ENCODE measurements at regions not wholly inside any gene's neighbourhood (a gene's known extent, or its start where the extent isn't known, plus 50 kb on each side); places are given as distances from the start of the nearest gene placed in this dataset.
"Not testable (repeated sequence)": the region's sequence is repeated elsewhere in the genome, so short reads cannot be mapped to it uniquely, and the experiment has no call there.

DNA sequence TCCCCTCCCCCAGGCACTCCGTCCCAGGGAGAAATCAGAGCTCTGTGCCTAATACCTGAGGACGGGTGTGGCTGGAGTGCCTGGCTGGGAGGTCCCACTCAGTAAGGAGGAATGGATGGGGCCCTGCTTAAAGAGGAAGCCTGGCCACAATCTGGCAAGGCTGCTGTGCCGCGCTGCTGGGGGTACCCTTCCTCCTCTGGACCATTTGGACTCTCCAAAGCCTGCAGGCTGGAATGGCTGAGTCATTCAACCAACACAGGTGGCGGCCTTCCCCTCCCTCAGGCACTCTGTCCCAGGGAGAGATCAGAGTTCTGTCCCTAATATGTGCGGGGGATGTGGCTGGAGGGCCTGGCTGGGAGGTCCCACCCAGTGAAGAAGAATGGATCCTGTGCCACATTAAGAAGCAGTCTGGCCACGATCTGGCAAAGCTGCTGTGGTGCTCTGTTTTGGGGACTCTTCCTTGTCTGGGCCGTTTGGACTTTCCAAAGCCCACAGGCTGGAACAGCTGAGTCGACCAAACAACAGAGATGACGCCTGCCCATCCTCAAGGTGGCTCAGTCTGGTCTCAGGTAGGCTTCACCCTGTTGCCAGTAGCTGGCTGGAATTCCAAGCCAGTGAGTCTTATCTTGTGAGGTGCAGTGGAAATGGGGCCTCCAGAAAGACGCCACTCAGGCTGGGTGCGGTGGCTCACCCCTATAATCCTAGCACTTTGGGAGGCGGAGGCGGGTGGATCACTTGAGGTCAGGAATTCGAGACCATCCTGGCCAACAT is 127.3 kb upstream of the HUWE1 start:
- TF ChIP-seq CTCF (IDR thresholded peaks at IDR 0.05; ENCODE audit: extremely low read depth, missing control alignments) = no peak

GRCh38 chrX:53798281-53798680 is 111.8 kb upstream of the HUWE1 start:
- no peak for DNase-seq (ENCODE audit: low spot score)
- TF ChIP-seq CTCF (IDR thresholded peaks at IDR 0.05; ENCODE audit: extremely low read depth, missing control alignments) = no peak

More for the DNA sequence above, 127.3 kb upstream of the HUWE1 start:
- no peak for DNase-seq (ENCODE audit: low spot score)

GRCh38 chrX:53795576-53795975 is 109.1 kb upstream of the HUWE1 start:
- no peak for TF ChIP-seq CTCF (IDR thresholded peaks at IDR 0.05; ENCODE audit: extremely low read depth, missing control alignments)
- DNase-seq (ENCODE audit: low spot score) = no peak

GRCh38 chrX:53794181-53794580 is 107.7 kb upstream of the HUWE1 start:
- DNase-seq (ENCODE audit: low spot score) = no peak
- TF ChIP-seq CTCF (IDR thresholded peaks at IDR 0.05; ENCODE audit: extremely low read depth, missing control alignments) = no peak

DNA sequence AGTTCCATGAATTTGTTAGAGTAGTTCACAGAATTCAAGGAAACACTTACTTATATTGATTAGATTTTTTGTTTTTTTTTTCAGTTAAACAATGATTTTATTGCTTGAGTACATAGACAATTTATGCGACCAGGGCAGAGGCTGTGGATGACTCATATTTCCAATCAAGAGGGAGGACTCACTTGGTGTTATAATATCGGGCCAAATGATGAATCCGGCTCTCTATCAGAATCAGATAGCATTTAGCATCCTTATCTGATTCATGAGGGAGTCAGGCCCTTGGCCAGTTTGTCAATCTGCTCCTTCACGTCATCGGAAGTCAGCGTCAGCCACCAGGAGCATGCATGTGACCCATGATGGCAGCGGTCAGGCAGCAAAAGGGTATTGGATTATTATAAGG is 82.3 kb upstream of the HUWE1 start:
- DNase-seq (ENCODE audit: low spot score) = no peak
- no peak for TF ChIP-seq CTCF (IDR thresholded peaks at IDR 0.05; ENCODE audit: extremely low read depth, missing control alignments)

GRCh38 chrX:53768451-53768850 is 81.9 kb upstream of the HUWE1 start:
- no peak for DNase-seq (ENCODE audit: low spot score)
- TF ChIP-seq CTCF (IDR thresholded peaks at IDR 0.05; ENCODE audit: extremely low read depth, missing control alignments) = no peak

DNA sequence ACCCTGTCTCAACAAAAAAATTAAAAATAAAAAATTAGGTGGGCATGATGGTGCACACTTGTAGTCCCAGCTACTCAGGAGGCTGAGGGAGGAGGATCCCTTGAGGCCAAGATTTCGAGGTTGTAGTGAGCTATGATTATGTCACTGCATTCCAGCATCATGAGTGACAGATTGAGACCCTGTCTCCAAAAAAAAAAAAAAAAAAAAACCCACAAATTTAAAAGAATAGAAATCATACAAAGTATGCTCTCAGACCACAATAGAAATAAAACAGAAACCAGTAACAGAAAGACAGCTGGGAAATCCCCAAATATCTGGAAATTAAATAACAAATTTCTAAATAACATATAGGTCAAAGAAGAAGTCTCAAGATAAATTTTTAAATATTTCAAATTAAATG is 81.0 kb upstream of the HUWE1 start:
- no peak for DNase-seq (ENCODE audit: low spot score)
- TF ChIP-seq CTCF (IDR thresholded peaks at IDR 0.05; ENCODE audit: extremely low read depth, missing control alignments) = no peak

DNA sequence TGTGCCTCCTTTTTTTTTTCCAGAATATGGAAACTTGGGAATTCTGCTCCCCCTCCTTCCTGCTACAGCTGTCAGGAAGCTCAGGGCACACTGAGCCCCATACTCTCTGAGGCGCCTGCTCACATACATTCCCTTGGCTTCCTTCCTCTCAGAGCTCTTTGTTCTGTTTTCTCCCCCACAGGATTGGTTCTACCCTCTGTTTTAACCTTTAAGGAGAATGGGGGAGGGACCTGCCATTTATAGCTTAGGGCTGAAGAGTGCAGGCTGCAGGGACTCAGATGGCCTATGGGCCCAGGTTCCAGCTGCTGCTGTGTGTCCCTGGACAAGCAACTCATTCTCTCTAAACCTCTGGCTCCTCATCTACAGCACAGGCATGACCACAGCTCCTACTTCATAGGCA is 70.7 kb upstream of the HUWE1 start:
- not testable (repeated sequence) for DNase-seq (ENCODE audit: low spot score)

Measured in GM20000 (cell line).